ENCODE measurements at regions not wholly inside any gene's neighbourhood (a gene's known extent, or its start where the extent isn't known, plus 50 kb on each side); places are given as distances from the start of the nearest gene placed in this dataset.

GRCh38 chr20:6699921-6700562 is 67.4 kb upstream of the BMP2 start:
- no peaks in the 10 kb centered on the region for H3K79me2 ChIP-seq (ENCODE audit: control insufficient read depth in 1 of 2, insufficient read depth in 2 of 2, low read length in 2 of 2)
- POLR2A ChIA-PET (ENCODE audit: partially characterized antibody), result no interaction called here
- no peak overlapping the region for H3K4me2 ChIP-seq (ENCODE audit: insufficient read depth in 1 of 2, low read depth in 2 of 2, low read length in 2 of 2)
- no peak overlapping the region for H2BK20ac ChIP-seq (ENCODE audit: low read length)
- no peaks in the 10 kb centered on the region for H3K9me3 ChIP-seq (ENCODE audit: insufficient read depth in 2 of 2, low read depth in 1 of 2, low read length in 1 of 2)
- no peak overlapping the region for H3K18ac ChIP-seq (ENCODE audit: extremely low read depth, low read length)
- no peak overlapping the region for H3K4me3 ChIP-seq (ENCODE audit: extremely low read depth in 1 of 4, insufficient read depth in 2 of 4, low read depth in 3 of 4, low read length in 4 of 4)
- H3K23ac ChIP-seq (ENCODE audit: insufficient read length), result no peak overlapping the region
- no peaks in the 10 kb centered on the region for H3K79me1 ChIP-seq (ENCODE audit: low read depth, low read length)
- CTCF ChIA-PET (ENCODE audit: partially characterized antibody), result interaction anchor here (0.6 to 1.4 kb wide), 5 partner anchors 8 to 131 kb away, joined by 3 to 5 read pairs (median 3); no protein-coding TSS in a partner anchor
- peaks cover 0 to 4% (median 1%) of the 10 kb centered on the region in 4 experiments; a peak in 4 of 7 replicates for H3K4me1 ChIP-seq (replicated peaks in 1 of 4; ENCODE audit: control insufficient read depth in 3 of 4, insufficient read depth in 4 of 4, low read length in 3 of 4)
- 96% methylated on average over 3 of the region's 3 CpGs; no CpG with 5 or more reads in 1 of the 2 experiments for WGBS, 2 experiments (ENCODE audit: extremely low coverage in 1 of 2, insufficient coverage in 1 of 2, insufficient read length in 1 of 2, insufficient replicate concordance in 2 of 2, low coverage in 1 of 2, low lambda C conversion rate in 2 of 2, missing lambda C conversion rate in 1 of 2)
- no peak overlapping the region for H3K56ac ChIP-seq (replicated peaks; ENCODE audit: insufficient read length, low read depth, low read length)
- H3K27me3 ChIP-seq (replicated peaks in 1 of 4; ENCODE audit: control insufficient read depth in 3 of 4, extremely low read depth in 1 of 4, insufficient read depth in 3 of 4, low read length in 3 of 4), result peaks cover 0 to 2% (median 0%) of the 10 kb centered on the region in 4 experiments; a peak in 1 of 7 replicates
- no peaks in the 10 kb centered on the region for H3K23me2 ChIP-seq (ENCODE audit: low read depth, low read length)
- DNase-seq (ENCODE audit: low read depth in 1 of 2, low spot score in 2 of 2) (no peak), FAIRE-seq (no peak)
- H4K8ac ChIP-seq (ENCODE audit: extremely low read depth, insufficient read depth, low read length), result no peak overlapping the region
- H3K9ac ChIP-seq (replicated peaks in 1 of 4; ENCODE audit: extremely low read depth in 1 of 4, low read depth in 3 of 4, low read length in 3 of 4), result no peak overlapping the region
- H4K91ac ChIP-seq (replicated peaks; ENCODE audit: insufficient read length, low read length), result no peak overlapping the region
- H2BK15ac ChIP-seq (ENCODE audit: low read length), result no peak overlapping the region
- H4K5ac ChIP-seq (ENCODE audit: insufficient read length, low read depth, low read length), result no peak overlapping the region
- no peak overlapping the region for H2AK5ac ChIP-seq (ENCODE audit: low read depth, low read length)
- H3K4ac ChIP-seq (replicated peaks; ENCODE audit: insufficient read length, low read depth, low read length), result no peak overlapping the region
- H3K14ac ChIP-seq (ENCODE audit: insufficient read length), result no peak overlapping the region
- no peak overlapping the region for H2BK120ac ChIP-seq (replicated peaks; ENCODE audit: low read depth, low read length)
- H4K20me1 ChIP-seq (replicated peaks in 1 of 2; ENCODE audit: control insufficient read depth in 1 of 2, insufficient read depth in 2 of 2, low read length in 2 of 2), result no peaks in the 10 kb centered on the region
- no peak overlapping the region for H3K27ac ChIP-seq (ENCODE audit: low read depth, low read length)
- no peak overlapping the region for H2BK12ac ChIP-seq (ENCODE audit: low read depth, low read length)
- TF ChIP-seq RAD21 (IDR thresholded peaks at IDR 0.05 in 1 of 2, conservative IDR thresholded peaks at IDR 0.05 in 1 of 2; ENCODE audit: low read depth in 2 of 2, low read length in 2 of 2), result no peak
- no peak overlapping the region for H2BK5ac ChIP-seq (ENCODE audit: low read depth, low read length)
- no peaks in the 10 kb centered on the region for H3K36me3 ChIP-seq (ENCODE audit: control insufficient read depth in 2 of 4, insufficient read depth in 4 of 4, low read length in 3 of 4)
- no peak overlapping the region for H2AFZ ChIP-seq (ENCODE audit: low read length)
